Endothelial cell of umbilical vein (primary cell): ENCODE measurements at regions not wholly inside any gene's neighbourhood (a gene's known extent, or its start where the extent isn't known, plus 50 kb on each side); places are given as distances from the start of the nearest gene placed in this dataset.

Source experiments
- BruUV-seq: library from RNA; stranded (reverse); fragments of 400-500 nt; replicated peaks from 2 replicates; lab custom pipeline; 2021; lab: Mats Ljungman, UMichigan
- CTCF ChIA-PET: fragments of 300-600, 350-600 bp; sonication (Branson Sonifier 250); formaldehyde crosslinking; loops from one replicate; lab custom pipeline; 2021; ENCODE audit warnings: antibody characterized with exemption, inconsistent platforms; lab: Charles Lee
- POLR2A ChIA-PET: fragments of 300-600, 350-600 bp; sonication (Branson Sonifier 250); formaldehyde crosslinking; loops from one replicate; lab custom pipeline; 2021; ENCODE audit warnings: antibody characterized with exemption, inconsistent platforms; lab: Charles Lee
- DNase-seq: peaks from one replicate; pipeline ENCODE4 v3.0.0-alpha.2; 2011; ENCODE audit warnings: low read depth, low spot score
- FAIRE-seq: peaks from 2 replicates; lab custom pipeline; 2011; peaks lifted over from hg19 to GRCh38; lab: Jason Lieb, UNC
- H2AFZ ChIP-seq: 2 replicates; pipeline ENCODE4 v1.6.0; 2012; ENCODE audit warnings: low read depth, low read length, control low read depth, inconsistent platforms
- H3K27ac ChIP-seq: 2 replicates; pipeline ENCODE4 v1.5.1; 2011; ENCODE audit warnings: low read depth, mild to moderate bottlenecking, control low read depth, low read length, moderate library complexity; ENCODE audit not compliant: insufficient read depth
- H3K27me3 ChIP-seq, 2 experiments: 2 replicates each; pipeline versions ENCODE4 v1.6.0 to v1.6.1; 2011; ENCODE audit warnings: low read length in 2 of 2, mixed read lengths in 1 of 2; ENCODE audit not compliant: control insufficient read depth in 2 of 2, insufficient read depth in 2 of 2
- H3K36me3 ChIP-seq, 2 experiments: 2 replicates in 1 of 2; 3 replicates in 1 of 2; pipeline ENCODE4 v1.5.1; 2011; ENCODE audit warnings: low read length in 2 of 2, mild to moderate bottlenecking in 1 of 2, moderate library complexity in 1 of 2; ENCODE audit not compliant: control insufficient read depth in 2 of 2, insufficient read depth in 2 of 2; ENCODE audit errors: extremely low read depth in 1 of 2
- H3K4me1 ChIP-seq: 3 replicates; pipeline ENCODE4 v1.5.1; 2011; ENCODE audit warnings: mild to moderate bottlenecking, low read length; ENCODE audit not compliant: control insufficient read depth, insufficient read depth; ENCODE audit errors: extremely low read depth
- H3K4me2 ChIP-seq: 2 replicates; pipeline ENCODE4 v1.6.1; 2011; ENCODE audit warnings: low read length, control low read depth, mixed read lengths; ENCODE audit not compliant: insufficient read depth
- H3K4me3 ChIP-seq, 3 experiments: fragments of 200-600 bp in 1 of 3; sonication (generic), shearing (Covaris generic) in 1 of 3; replicated peaks in 1 of 3; 2 replicates each; pipeline ENCODE4 v1.5.1; 2011 to 2016; ENCODE audit warnings: control low read depth in 3 of 3, low read length in 3 of 3, mild to moderate bottlenecking in 2 of 3, inconsistent platforms in 1 of 3, low read depth in 1 of 3, moderate library complexity in 1 of 3; ENCODE audit not compliant: insufficient read depth in 1 of 3
- H3K79me2 ChIP-seq: 2 replicates; pipeline ENCODE4 v1.6.0; 2012; ENCODE audit warnings: low read length, inconsistent platforms; ENCODE audit not compliant: control insufficient read depth, insufficient read depth
- H3K9ac ChIP-seq: replicated peaks from 2 replicates; pipeline ENCODE3; 2011; ENCODE audit warnings: low read length, control low read depth; ENCODE audit not compliant: insufficient read depth; ENCODE audit errors: extremely low read depth
- H3K9me1 ChIP-seq: replicated peaks from 3 replicates; pipeline ENCODE4 v1.6.0; 2011; ENCODE audit warnings: mild to moderate bottlenecking, low read length; ENCODE audit not compliant: control insufficient read depth, insufficient read depth; ENCODE audit errors: extremely low read depth
- H3K9me3 ChIP-seq: replicated peaks from 2 replicates; pipeline ENCODE4 v1.5.1; 2012; ENCODE audit warnings: low read length, inconsistent platforms; ENCODE audit not compliant: control insufficient read depth, insufficient read depth
- H4K20me1 ChIP-seq: replicated peaks from 2 replicates; pipeline ENCODE3; 2011; ENCODE audit warnings: mild to moderate bottlenecking, low read length; ENCODE audit not compliant: control insufficient read depth, insufficient read depth; ENCODE audit errors: extremely low read depth
- CTCF ChIP-seq, 2 donors: IDR thresholded peaks; 1 replicate in 1 of 2; 2 replicates in 1 of 2; pipeline ENCODE4 v1.5.1; 2011; ENCODE audit warnings: low read length in 2 of 2, mild to moderate bottlenecking in 2 of 2, moderate library complexity in 2 of 2, control low read depth in 1 of 2, inconsistent platforms in 1 of 2, low read depth in 1 of 2; ENCODE audit not compliant: insufficient read depth in 1 of 2; ENCODE audit errors: extremely low read depth in 1 of 2
- EZH2 ChIP-seq: IDR thresholded peaks from 2 replicates; pipeline ENCODE4 v1.6.1; 2012; ENCODE audit warnings: borderline replicate concordance, low read depth, mild to moderate bottlenecking, moderate library complexity, low read length, inconsistent platforms; ENCODE audit not compliant: severe bottlenecking
- FOS ChIP-seq: IDR thresholded peaks from 2 replicates; pipeline ENCODE4 v1.6.1; 2011; ENCODE audit warnings: mild to moderate bottlenecking, low read length, moderate library complexity, borderline replicate concordance; ENCODE audit not compliant: insufficient read depth
- GATA2 ChIP-seq: IDR thresholded peaks from 2 replicates; pipeline ENCODE4 v1.7.0; 2011; ENCODE audit warnings: low read depth, mild to moderate bottlenecking, moderate library complexity, mixed read lengths, low read length; ENCODE audit not compliant: insufficient read length, insufficient read depth
- JUN ChIP-seq: IDR thresholded peaks from 2 replicates; pipeline ENCODE4 v1.6.1; 2011; ENCODE audit warnings: borderline replicate concordance, low read depth; ENCODE audit not compliant: insufficient read length, insufficient read depth
- MAX ChIP-seq: IDR thresholded peaks from 2 replicates; pipeline ENCODE4 v1.6.1; 2011; ENCODE audit not compliant: insufficient read depth, insufficient read length
- MYC ChIP-seq: IDR thresholded peaks from one replicate; pipeline ENCODE4 v1.6.1; 2011; ENCODE audit warnings: mild to moderate bottlenecking, low read depth, low read length
- POLR2A ChIP-seq: IDR thresholded peaks from 2 replicates; pipeline ENCODE4 v1.6.1; 2012; ENCODE audit warnings: low read depth, mild to moderate bottlenecking, control low read depth, low read length
- POLR2AphosphoS5 ChIP-seq: IDR thresholded peaks from 2 replicates; pipeline ENCODE4 v1.6.1; 2012; ENCODE audit warnings: low read depth, mild to moderate bottlenecking, control low read depth, low read length, moderate library complexity; ENCODE audit not compliant: insufficient read depth
- dilution Hi-C: fragments of 300-500 bp; cut with MboI; formaldehyde crosslinking; loops from one replicate; pipeline ENCODE4 v1.15.0; 2019; ENCODE audit warnings: low sequenced_read_pairs; ENCODE audit not compliant: extremely low pct_ligation_motif_present
- intact Hi-C: fragments of 100-400 bp; cut with micrococcal nuclease; formaldehyde crosslinking; loops from one replicate; pipeline ENCODE4 v1.10.0; 2022

- Histone ChIP-seq H3K9me3 (peaks cover 2% of the 10 kb centered on the region), H3K4me3 (no peak overlapping the region), H3K79me2 (no peaks in the 10 kb centered on the region), H3K9ac (no peak overlapping the region), H2AFZ (no peak overlapping the region), H3K27ac (no peak overlapping the region), H3K27me3 (no peaks in the 10 kb centered on the region), H3K4me1 (no peaks in the 10 kb centered on the region), H3K4me2 (no peak overlapping the region), H3K36me3 (no peaks in the 10 kb centered on the region), H4K20me1 (no peaks in the 10 kb centered on the region), H3K9me1 (no peaks in the 10 kb centered on the region)
- DNase-seq (no peak), FAIRE-seq (no peak)
- no TSS peak for BruUV-seq
- CTCF ChIA-PET = no interaction called here
- dilution Hi-C loops (no loop called here), intact Hi-C loops (no loop called here)
- TF ChIP-seq POLR2A = no peak
- TF ChIP-seq GATA2 = no peak
- no peak for TF ChIP-seq JUN
- TF ChIP-seq MYC = no peak
- TF ChIP-seq EZH2 = no peak
- TF ChIP-seq POLR2AphosphoS5 = no peak
- no peak for TF ChIP-seq FOS
- no peak for TF ChIP-seq MAX
- TF ChIP-seq CTCF (IDR thresholded peaks at IDR 0.05; ENCODE audit: extremely low read depth in 1 of 2, insufficient read depth in 1 of 2, low read depth in 1 of 2, low read length in 2 of 2) = no peak
- POLR2A ChIA-PET = no interaction called here
Measured at GRCh38 chr17:14935139-14935841, 329.8 kb downstream of the PMP22 start.
